Activated CD4-positive, alpha-beta T cell treated with anti-CD3 and anti-CD28 coated beads for 24 hours (primary cell): ENCODE measurements at regions not wholly inside any gene's neighbourhood (a gene's known extent, or its start where the extent isn't known, plus 50 kb on each side); places are given as distances from the start of the nearest gene placed in this dataset.
"Not testable (repeated sequence)": the region's sequence is repeated elsewhere in the genome, so short reads cannot be mapped to it uniquely, and the experiment has no call there.

Experiments
- DNase-seq, 2 donors: peaks; one replicate each; pipeline ENCODE4 v3.0.0-alpha.2; 2020; ENCODE audit warnings: low read depth in 2 of 2

- no peak for DNase-seq
Observed at GRCh38 chr4:60953826-60954225, 246.3 kb upstream of the ADGRL3 start.

GRCh38 chr4:60962286-60962685, 237.8 kb upstream of the ADGRL3 start:
- DNase-seq, result no peak

GRCh38 chr4:60981534-60981933, 218.6 kb upstream of the ADGRL3 start:
- no peak for DNase-seq

GRCh38 chr4:60989141-60989540, 211.0 kb upstream of the ADGRL3 start:
- no peak for DNase-seq

GRCh38 chr4:60992037-60992436, 208.1 kb upstream of the ADGRL3 start:
- DNase-seq, result no peak

GRCh38 chr4:61003301-61003700, 196.8 kb upstream of the ADGRL3 start:
- no peak for DNase-seq

- no peak for DNase-seq
Observed at GRCh38 chr4:61004651-61005170, 195.4 kb upstream of the ADGRL3 start.

- DNase-seq, result no peak
Observed at GRCh38 chr4:61011051-61011450, 189.1 kb upstream of the ADGRL3 start.

GRCh38 chr4:61011936-61012335, 188.2 kb upstream of the ADGRL3 start:
- DNase-seq, result not testable (repeated sequence)

GRCh38 chr4:61024610-61025009, 175.5 kb upstream of the ADGRL3 start:
- no peak for DNase-seq

GRCh38 chr4:61027939-61028338, 172.2 kb upstream of the ADGRL3 start:
- no peak for DNase-seq

GRCh38 chr4:61036071-61036684, 163.9 kb upstream of the ADGRL3 start:
- no peak for DNase-seq

- no peak for DNase-seq
Observed at GRCh38 chr4:61041527-61041926, 158.6 kb upstream of the ADGRL3 start.

- no peak for DNase-seq
Observed at GRCh38 chr4:61044837-61045236, 155.3 kb upstream of the ADGRL3 start.

GRCh38 chr4:61049018-61049417, 151.1 kb upstream of the ADGRL3 start:
- no peak for DNase-seq

- no peak for DNase-seq
Observed at GRCh38 chr4:61067381-61067780, 132.7 kb upstream of the ADGRL3 start.

- DNase-seq, result no peak
Observed at GRCh38 chr4:61068060-61068459, 132.1 kb upstream of the ADGRL3 start.

- DNase-seq, result no peak
Observed at GRCh38 chr4:61068745-61069144, 131.4 kb upstream of the ADGRL3 start.

GRCh38 chr4:61070269-61070668, 129.9 kb upstream of the ADGRL3 start:
- no peak for DNase-seq

- no peak for DNase-seq
Observed at GRCh38 chr4:61079427-61079826, 120.7 kb upstream of the ADGRL3 start.

- DNase-seq, result no peak
Observed at GRCh38 chr4:61079976-61080375, 120.2 kb upstream of the ADGRL3 start.

GRCh38 chr4:61085534-61085933, 114.6 kb upstream of the ADGRL3 start:
- no peak for DNase-seq

GRCh38 chr4:61086357-61086756, 113.8 kb upstream of the ADGRL3 start:
- no peak for DNase-seq

GRCh38 chr4:61086979-61087378, 113.1 kb upstream of the ADGRL3 start:
- DNase-seq, result no peak
